Trophoblast cell (in vitro differentiated cells and primary cell): ENCODE measurements at regions not wholly inside any gene's neighbourhood (a gene's known extent, or its start where the extent isn't known, plus 50 kb on each side); places are given as distances from the start of the nearest gene placed in this dataset.

ENCODE experiments used
- DNase-seq, 2 donors: peaks; one replicate each; pipeline ENCODE4 v3.0.0-alpha.2; 2016
- H2AFZ ChIP-seq: 2 replicates; pipeline ENCODE4 v1.6.1; 2013; ENCODE audit warnings: low read length, moderate library complexity, mild to moderate bottlenecking; ENCODE audit not compliant: insufficient read depth, poor library complexity
- H2AK5ac ChIP-seq: 2 replicates; pipeline ENCODE4 v1.6.1; 2013; ENCODE audit warnings: mild to moderate bottlenecking, low read length
- H2BK120ac ChIP-seq: 2 replicates; pipeline ENCODE4 v1.6.1; 2013; ENCODE audit warnings: low read length, mild to moderate bottlenecking, moderate library complexity; ENCODE audit not compliant: insufficient read depth, poor library complexity
- H2BK12ac ChIP-seq: 2 replicates; pipeline ENCODE4 v1.6.1; 2013; ENCODE audit warnings: mild to moderate bottlenecking, low read length, moderate library complexity
- H2BK5ac ChIP-seq: 2 replicates; pipeline ENCODE4 v1.6.1; 2013; ENCODE audit warnings: low read length, low read depth, moderate library complexity, mild to moderate bottlenecking; ENCODE audit not compliant: poor library complexity
- H3K14ac ChIP-seq: 2 replicates; pipeline ENCODE4 v1.6.1; 2013; ENCODE audit warnings: mild to moderate bottlenecking, low read length
- H3K18ac ChIP-seq: 2 replicates; pipeline ENCODE4 v1.6.1; 2013; ENCODE audit warnings: mild to moderate bottlenecking, low read length
- H3K23ac ChIP-seq: 2 replicates; pipeline ENCODE4 v1.6.1; 2013; ENCODE audit warnings: low read length
- H3K27ac ChIP-seq: 2 replicates; pipeline ENCODE4 v1.5.1; 2013; ENCODE audit warnings: low read depth, mild to moderate bottlenecking, inconsistent platforms, low read length, moderate library complexity
- H3K27me3 ChIP-seq: 2 replicates; pipeline ENCODE4 v1.6.1; 2013; ENCODE audit warnings: inconsistent platforms, mild to moderate bottlenecking, low read length, moderate library complexity; ENCODE audit not compliant: insufficient read depth
- H3K36me3 ChIP-seq, 2 experiments: 1 replicate in 1 of 2; 2 replicates in 1 of 2; pipeline ENCODE4 v1.6.1; 2013; ENCODE audit warnings: low read length in 2 of 2, mild to moderate bottlenecking in 2 of 2, moderate library complexity in 1 of 2; ENCODE audit not compliant: insufficient read depth in 2 of 2, control insufficient read depth in 1 of 2
- H3K4ac ChIP-seq: 2 replicates; pipeline ENCODE4 v1.6.1; 2013; ENCODE audit warnings: low read depth, mild to moderate bottlenecking, low read length, moderate library complexity
- H3K4me1 ChIP-seq, 2 experiments: 1 replicate in 1 of 2; 2 replicates in 1 of 2; pipeline ENCODE4 v1.6.1; 2013; ENCODE audit warnings: low read length in 2 of 2, mild to moderate bottlenecking in 2 of 2, moderate library complexity in 1 of 2; ENCODE audit not compliant: insufficient read depth in 2 of 2, control insufficient read depth in 1 of 2
- H3K4me2 ChIP-seq: 2 replicates; pipeline ENCODE4 v1.6.1; 2013; ENCODE audit warnings: inconsistent platforms, mild to moderate bottlenecking, low read length, moderate library complexity
- H3K4me3 ChIP-seq: 2 replicates; pipeline ENCODE4 v1.5.1; 2013; ENCODE audit warnings: mild to moderate bottlenecking, low read depth, low read length, inconsistent platforms
- H3K79me1 ChIP-seq: one replicate; pipeline ENCODE4 v1.6.1; 2013; ENCODE audit warnings: low read length
- H3K79me2 ChIP-seq: 2 replicates; pipeline ENCODE4 v1.6.1; 2013; ENCODE audit warnings: low read length, mild to moderate bottlenecking; ENCODE audit not compliant: control insufficient read depth, insufficient read depth, poor library complexity
- H3K9ac ChIP-seq: 2 replicates; pipeline ENCODE4 v1.6.1; 2013; ENCODE audit warnings: mild to moderate bottlenecking, low read length
- H3K9me3 ChIP-seq: 2 replicates; pipeline ENCODE4 v1.6.1; 2013; ENCODE audit warnings: low read depth, mild to moderate bottlenecking, control low read depth, inconsistent platforms, low read length; ENCODE audit not compliant: insufficient read depth
- H4K12ac ChIP-seq: 2 replicates; pipeline ENCODE4 v1.6.1; 2013; ENCODE audit warnings: low read depth, mild to moderate bottlenecking, low read length, moderate library complexity
- H4K8ac ChIP-seq: 2 replicates; pipeline ENCODE4 v1.6.1; 2013; ENCODE audit warnings: low read depth, mild to moderate bottlenecking, low read length, moderate library complexity
- H4K91ac ChIP-seq: one replicate; pipeline ENCODE4 v1.6.1; 2013; ENCODE audit warnings: low read depth, mild to moderate bottlenecking, low read length, moderate library complexity
- WGBS: extraction: QIAGEN DNeasy Blood & Tissue Kit; methylation state at CpG from one replicate; pipeline ENCODE4 v1.1.7; 2013; ENCODE audit warnings: missing lambda C conversion rate; ENCODE audit not compliant: insufficient read length, insufficient coverage; ENCODE audit errors: extremely low coverage; 5-methylcytosine and 5-hydroxymethylcytosine counted together

DNA sequence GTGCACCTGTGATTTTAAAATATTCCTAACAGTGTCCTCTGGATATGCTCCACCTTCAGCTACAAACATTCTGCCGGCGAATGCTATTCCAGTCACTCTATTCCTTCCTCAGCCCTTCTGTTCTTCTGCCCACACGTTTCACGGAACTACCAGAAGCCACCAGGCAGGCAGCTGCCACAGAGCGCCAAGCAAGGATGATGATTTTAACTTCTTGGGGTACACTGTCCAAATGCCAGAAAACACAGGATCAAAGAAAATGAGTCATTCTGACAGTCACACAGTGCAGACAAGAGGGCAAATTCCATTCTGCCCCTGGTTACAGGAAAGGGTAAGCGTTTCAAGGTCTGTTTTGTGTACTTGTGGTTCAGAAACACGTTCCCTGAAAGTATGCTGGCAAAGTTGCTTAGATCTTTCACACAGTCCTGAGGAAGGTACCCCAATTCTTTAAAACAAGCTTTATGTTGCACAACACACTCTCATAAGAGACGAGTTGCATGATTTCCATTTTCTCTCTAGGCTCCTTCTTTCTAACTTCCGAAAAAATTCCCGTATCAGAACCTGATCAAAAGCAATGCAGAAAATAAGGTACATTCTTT, 508.3 kb upstream of the PKN2 start:
- H3K36me3 ChIP-seq, result no peaks in the 10 kb centered on the region
- no peak overlapping the region for H2AK5ac ChIP-seq
- H3K27me3 ChIP-seq, result no peaks in the 10 kb centered on the region
- peaks cover 2% of the 10 kb centered on the region for H3K79me2 ChIP-seq
- H3K4me3 ChIP-seq, result no peak overlapping the region
- no peak overlapping the region for H3K9ac ChIP-seq
- peak overlapping the region; percentile 40 for H2BK120ac ChIP-seq
- no peak overlapping the region for H3K23ac ChIP-seq
- peak overlapping the region; percentile 96 for H3K27ac ChIP-seq
- H3K14ac ChIP-seq, result no peak overlapping the region
- no peak overlapping the region for H4K8ac ChIP-seq
- peak overlapping the region; percentile 38 for H4K91ac ChIP-seq
- H4K12ac ChIP-seq, result no peak overlapping the region
- peaks cover 5 to 8% of the 10 kb centered on the region in 2 experiments for H3K4me1 ChIP-seq
- H2BK12ac ChIP-seq, result no peak overlapping the region
- DNase-seq, result peak in 1 of 2 donors; percentile 19
- no peak overlapping the region for H3K4ac ChIP-seq
- H3K9me3 ChIP-seq, result no peaks in the 10 kb centered on the region
- H3K79me1 ChIP-seq, result peaks cover 11% of the 10 kb centered on the region
- no peak overlapping the region for H2AFZ ChIP-seq
- peak overlapping the region; percentile 43 for H3K4me2 ChIP-seq
- WGBS, result no CpG with 5 or more reads among the region's 10 CpGs
- no peak overlapping the region for H2BK5ac ChIP-seq
- H3K18ac ChIP-seq, result no peak overlapping the region

DNA sequence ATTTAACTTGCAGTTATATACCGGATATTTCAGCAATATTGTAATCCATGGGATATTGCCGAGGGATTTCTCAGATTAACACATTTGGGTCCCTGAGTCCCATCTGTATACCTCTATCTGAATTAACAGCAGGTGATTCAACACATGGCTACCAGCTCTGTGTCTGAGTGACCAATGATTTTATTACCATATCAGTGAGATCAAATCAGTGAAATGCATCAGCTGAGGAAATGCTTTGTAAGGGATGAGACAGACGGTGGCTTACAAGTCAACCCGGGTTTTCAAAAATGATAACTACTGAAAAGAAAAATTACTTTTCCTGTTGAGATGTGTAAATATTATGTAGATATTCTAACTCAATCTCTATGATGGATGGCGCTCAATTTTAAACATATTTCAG, 504.1 kb upstream of the PKN2 start:
- Histone ChIP-seq H2AK5ac (no peak overlapping the region), H2BK5ac (no peak overlapping the region), H3K18ac (no peak overlapping the region), H3K4me1 (peaks cover 5 to 8% of the 10 kb centered on the region in 2 experiments), H3K4me3 (no peak overlapping the region), H3K36me3 (no peaks in the 10 kb centered on the region), H4K91ac (no peak overlapping the region), H2AFZ (no peak overlapping the region), H4K8ac (no peak overlapping the region), H3K14ac (no peak overlapping the region), H3K79me1 (peaks cover 12% of the 10 kb centered on the region), H3K79me2 (no peaks in the 10 kb centered on the region), H3K27ac (no peak overlapping the region), H3K4me2 (no peak overlapping the region), H3K4ac (no peak overlapping the region), H3K9ac (no peak overlapping the region), H4K12ac (no peak overlapping the region), H3K27me3 (no peaks in the 10 kb centered on the region), H2BK120ac (no peak overlapping the region), H3K23ac (no peak overlapping the region), H3K9me3 (no peaks in the 10 kb centered on the region), H2BK12ac (no peak overlapping the region)
- no CpG with 5 or more reads among the region's 5 CpGs for WGBS
- DNase-seq, result no peak

DNA sequence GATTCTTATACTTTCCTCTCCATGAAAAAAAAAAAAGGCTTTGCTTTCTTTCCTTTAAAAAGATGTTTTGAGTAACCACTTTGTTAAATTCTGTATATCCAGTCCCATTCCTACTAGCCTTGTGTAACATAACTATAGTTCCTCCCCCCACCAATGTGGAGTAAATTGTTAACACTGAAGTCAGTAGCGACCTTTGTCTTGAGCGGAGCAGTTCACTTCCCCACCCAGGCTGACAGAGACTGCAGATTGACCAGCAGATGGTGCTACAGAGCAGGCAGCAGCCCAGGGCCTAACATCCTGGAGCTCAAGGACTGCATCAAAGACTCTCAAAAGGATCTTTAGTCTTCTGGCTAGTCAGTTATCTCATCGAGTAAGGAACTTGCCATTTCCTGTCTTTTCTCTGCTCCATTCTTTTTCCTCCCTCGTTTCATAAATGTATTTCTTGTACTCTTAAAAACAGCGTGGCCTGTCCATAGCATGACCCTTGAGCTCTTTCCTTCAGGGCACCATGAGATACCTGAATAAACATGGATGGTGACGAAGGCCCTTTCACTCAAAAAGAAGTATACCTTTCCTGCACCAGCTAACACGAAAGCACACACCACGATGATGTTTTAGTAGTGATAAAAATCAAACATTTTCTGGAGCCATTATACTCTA, 503.5 kb upstream of the PKN2 start:
- no peaks in the 10 kb centered on the region for H3K27me3 ChIP-seq
- H3K18ac ChIP-seq, result no peak overlapping the region
- H3K4me1 ChIP-seq, result peaks cover 5 to 6% of the 10 kb centered on the region in 2 experiments
- peak; percentile 57 to 85 for DNase-seq
- H3K9me3 ChIP-seq, result no peaks in the 10 kb centered on the region
- H2AFZ ChIP-seq, result no peak overlapping the region
- no peak overlapping the region for H2AK5ac ChIP-seq
- H3K4ac ChIP-seq, result no peak overlapping the region
- no peak overlapping the region for H3K14ac ChIP-seq
- no peak overlapping the region for H3K4me3 ChIP-seq
- H2BK12ac ChIP-seq, result peak overlapping the region; percentile 53
- peak overlapping the region; percentile 46 for H2BK120ac ChIP-seq
- H4K12ac ChIP-seq, result peak overlapping the region; percentile 24
- H4K91ac ChIP-seq, result peak overlapping the region; percentile 43
- no peaks in the 10 kb centered on the region for H3K36me3 ChIP-seq
- no CpG with 5 or more reads among the region's 8 CpGs for WGBS
- no peak overlapping the region for H3K23ac ChIP-seq
- H3K79me1 ChIP-seq, result peaks cover 10% of the 10 kb centered on the region
- H3K9ac ChIP-seq, result no peak overlapping the region
- no peak overlapping the region for H3K4me2 ChIP-seq
- H3K27ac ChIP-seq, result no peak overlapping the region
- H3K79me2 ChIP-seq, result no peaks in the 10 kb centered on the region
- H4K8ac ChIP-seq, result peak overlapping the region; percentile 42
- H2BK5ac ChIP-seq, result no peak overlapping the region

DNA sequence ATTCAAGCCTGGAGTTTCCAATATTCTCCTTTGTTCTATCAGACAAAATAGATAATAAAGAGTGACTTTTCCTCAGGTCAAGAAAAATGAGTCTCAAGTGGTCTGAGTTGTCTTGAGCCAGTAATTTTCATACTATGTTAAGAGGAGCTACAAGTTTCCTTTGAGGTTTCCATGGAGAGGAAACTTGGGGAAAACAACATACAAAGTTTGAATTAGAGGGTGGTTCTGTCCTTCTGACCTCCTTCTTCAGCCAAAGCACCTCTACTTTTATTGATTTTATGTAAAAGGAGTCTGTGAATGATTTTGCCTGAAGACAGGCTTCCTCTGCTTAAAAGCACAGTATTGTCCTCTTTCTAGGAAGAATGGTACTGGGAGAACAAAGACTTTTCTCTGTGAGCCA, 497.2 kb upstream of the PKN2 start:
- Histone ChIP-seq H2AK5ac (no peak overlapping the region), H3K4ac (no peak overlapping the region), H4K8ac (no peak overlapping the region), H3K9me3 (no peaks in the 10 kb centered on the region), H2AFZ (no peak overlapping the region), H3K14ac (no peak overlapping the region), H4K91ac (no peak overlapping the region), H2BK5ac (no peak overlapping the region), H2BK120ac (no peak overlapping the region), H2BK12ac (no peak overlapping the region), H3K4me2 (no peak overlapping the region), H3K23ac (no peak overlapping the region), H4K12ac (no peak overlapping the region), H3K9ac (no peak overlapping the region), H3K79me2 (no peaks in the 10 kb centered on the region), H3K79me1 (no peaks in the 10 kb centered on the region), H3K36me3 (no peaks in the 10 kb centered on the region), H3K27me3 (no peaks in the 10 kb centered on the region), H3K18ac (no peak overlapping the region), H3K27ac (no peak overlapping the region), H3K4me3 (no peak overlapping the region), H3K4me1 (no peaks in the 10 kb centered on the region)
- no peak for DNase-seq
